SK-N-SH (cell line): ENCODE measurements at regions not wholly inside any gene's neighbourhood (a gene's known extent, or its start where the extent isn't known, plus 50 kb on each side); places are given as distances from the start of the nearest gene placed in this dataset.
"Not testable (repeated sequence)": the region's sequence is repeated elsewhere in the genome, so short reads cannot be mapped to it uniquely, and the experiment has no call there.

Source experiments
- CTCF ChIA-PET: fragments of 300-600, 350-600 bp; formaldehyde crosslinking; extraction: SDS; loops from one replicate; lab custom pipeline; 2021; lab: Yijun Ruan, JAX
- POLR2A ChIA-PET: fragments of 350-600 bp; sonication (Branson Sonifier 250); formaldehyde crosslinking; extraction: SDS; loops from one replicate; lab custom pipeline; 2020; ENCODE audit warnings: antibody characterized with exemption, inconsistent platforms; lab: Yijun Ruan, JAX
- DNase-seq: peaks from one replicate; pipeline ENCODE4 v3.0.0; 2012
- H2AFZ ChIP-seq: fragments of 200-600 bp; sonication (generic); 2 replicates; pipeline ENCODE4 v1.8.1; 2016; ENCODE audit warnings: antibody characterized with exemption, mild to moderate bottlenecking, low read depth
- H3F3A ChIP-seq: fragments of 200-600 bp; sonication (generic); replicated peaks from 2 replicates; pipeline ENCODE3; 2016; ENCODE audit warnings: antibody characterized with exemption, mild to moderate bottlenecking; ENCODE audit not compliant: insufficient read depth
- H3K27ac ChIP-seq, 2 experiments: fragments of 200-500 bp in 1 of 2; fragments of 200-600 bp in 1 of 2; sonication (Bioruptor generic) in 1 of 2; sonication (generic), shearing (Covaris generic) in 1 of 2; 2 replicates each; pipeline versions ENCODE4 v1.5.1 to v1.6.1; 2014 to 2016; ENCODE audit warnings: low read depth in 2 of 2, inconsistent platforms in 1 of 2, low read length in 1 of 2, mild to moderate bottlenecking in 1 of 2, mixed read lengths in 1 of 2
- H3K27me3 ChIP-seq: fragments of 200-600 bp; sonication (generic), shearing (Covaris generic); 2 replicates; pipeline ENCODE4 v1.6.1; 2016; ENCODE audit warnings: mixed run types; ENCODE audit not compliant: insufficient read depth
- H3K36me3 ChIP-seq, 2 experiments: fragments of 200-500 bp in 1 of 2; fragments of 200-600 bp in 1 of 2; sonication (Bioruptor generic) in 1 of 2; sonication (generic) in 1 of 2; replicated peaks in 1 of 2; 2 replicates each; pipeline versions ENCODE3 to v1.5.1; 2014 to 2016; ENCODE audit warnings: low read length in 1 of 2, mild to moderate bottlenecking in 1 of 2; ENCODE audit not compliant: insufficient read depth in 2 of 2, control insufficient read depth in 1 of 2
- H3K4me1 ChIP-seq, 2 experiments: fragments of 200-500 bp in 1 of 2; fragments of 200-600 bp in 1 of 2; sonication (Bioruptor generic) in 1 of 2; sonication (generic), shearing (Covaris generic) in 1 of 2; 2 replicates each; pipeline versions ENCODE4 v1.5.1 to v1.6.1; 2014 to 2016; ENCODE audit warnings: low read depth in 1 of 2, low read length in 1 of 2, mixed run types in 1 of 2; ENCODE audit not compliant: insufficient read depth in 2 of 2, control insufficient read depth in 1 of 2
- H3K4me2 ChIP-seq: fragments of 200-600 bp; sonication (generic), shearing (Covaris generic); 2 replicates; pipeline ENCODE4 v1.6.1; 2017; ENCODE audit warnings: mixed run types
- H3K4me3 ChIP-seq, 2 experiments: fragments of 200-500 bp in 1 of 2; fragments of 200-600 bp in 1 of 2; sonication (Bioruptor generic) in 1 of 2; sonication (generic), shearing (Covaris generic) in 1 of 2; 2 replicates each; pipeline versions ENCODE4 v1.5.1 to v1.8.1; 2014 to 2016; ENCODE audit warnings: low read depth in 2 of 2, inconsistent platforms in 1 of 2, low read length in 1 of 2, mild to moderate bottlenecking in 1 of 2, mixed read lengths in 1 of 2, moderate library complexity in 1 of 2
- H3K79me2 ChIP-seq: fragments of 200-600 bp; sonication (generic); 2 replicates; pipeline ENCODE4 v1.8.1; 2017; ENCODE audit warnings: mild to moderate bottlenecking; ENCODE audit not compliant: insufficient read depth
- H3K9ac ChIP-seq: fragments of 200-600 bp; sonication (generic); 2 replicates; pipeline ENCODE4 v1.6.1; 2017; ENCODE audit warnings: mixed run types
- H3K9me2 ChIP-seq: fragments of 200-600 bp; sonication (generic); 2 replicates; pipeline ENCODE4 v1.6.1; 2017; ENCODE audit warnings: mixed run types
- H3K9me3 ChIP-seq: fragments of 200-600 bp; sonication (generic); 2 replicates; pipeline ENCODE4 v1.6.1; 2017; ENCODE audit warnings: mixed run types, mild to moderate bottlenecking, moderate library complexity
- H4K20me1 ChIP-seq: fragments of 200-600 bp; sonication (generic); 2 replicates; pipeline ENCODE4 v1.6.1; 2017; ENCODE audit warnings: mild to moderate bottlenecking, mixed run types; ENCODE audit not compliant: insufficient read depth
- ELF1 ChIP-seq: IDR thresholded peaks from 2 replicates; pipeline ENCODE4 v1.4.0; 2012
- FOXJ3 ChIP-seq: sonication (generic); formaldehyde crosslinking; IDR thresholded peaks from 2 replicates; pipeline ENCODE4 v1.5.1; 2020; ENCODE audit warnings: mild to moderate bottlenecking, missing genetic modification reagents
- FOXM1 ChIP-seq: IDR thresholded peaks from 2 replicates; pipeline ENCODE4 v1.4.0; 2012; ENCODE audit warnings: low read depth, mild to moderate bottlenecking
- JUND ChIP-seq: IDR thresholded peaks from 2 replicates; pipeline ENCODE4 v1.4.0; 2012
- NFIC ChIP-seq: IDR thresholded peaks from 2 replicates; pipeline ENCODE4 v1.4.0; 2012; ENCODE audit warnings: borderline replicate concordance
- NRF1 ChIP-seq: IDR thresholded peaks from 2 replicates; pipeline ENCODE4 v1.6.1; 2012; ENCODE audit warnings: low read depth, mild to moderate bottlenecking, low read length
- RAD21 ChIP-seq: IDR thresholded peaks from 2 replicates; pipeline ENCODE4 v1.6.1; 2012; ENCODE audit warnings: mild to moderate bottlenecking, low read length
- RFX5 ChIP-seq: IDR thresholded peaks from 2 replicates; pipeline ENCODE4 v1.6.1; 2012; ENCODE audit warnings: mild to moderate bottlenecking, improper control_type of control experiment, low read length
- RXRA ChIP-seq: IDR thresholded peaks from 2 replicates; pipeline ENCODE4 v1.4.0; 2012; ENCODE audit warnings: low read depth, mild to moderate bottlenecking, borderline replicate concordance
- TAF1 ChIP-seq: IDR thresholded peaks from 2 replicates; pipeline ENCODE4 v1.6.1; 2012; ENCODE audit warnings: low read depth, mild to moderate bottlenecking, low read length, moderate library complexity, borderline replicate concordance
- YY1 ChIP-seq: IDR thresholded peaks from 2 replicates; pipeline ENCODE4 v1.4.0; 2012; ENCODE audit warnings: low read depth, mild to moderate bottlenecking
- WGBS: methylation state at CpG from one replicate; pipeline ENCODE4 v1.1.6; 2017; ENCODE audit warnings: low lambda C conversion rate; 5-methylcytosine and 5-hydroxymethylcytosine counted together
- TF ChIP-seq, protein P1 (sequence below): fragments of 150-350 bp; IDR thresholded peaks from 2 replicates; pipeline ENCODE4 v1.6.1; 2016; ENCODE audit warnings: mild to moderate bottlenecking, low read depth, low read length
- TF ChIP-seq, protein P2 (sequence below): IDR thresholded peaks from 2 replicates; pipeline ENCODE4 v1.4.0; 2012; ENCODE audit warnings: low read depth
- TF ChIP-seq, protein P3 (sequence below): IDR thresholded peaks from 2 replicates; pipeline ENCODE4; 2012

DNA sequence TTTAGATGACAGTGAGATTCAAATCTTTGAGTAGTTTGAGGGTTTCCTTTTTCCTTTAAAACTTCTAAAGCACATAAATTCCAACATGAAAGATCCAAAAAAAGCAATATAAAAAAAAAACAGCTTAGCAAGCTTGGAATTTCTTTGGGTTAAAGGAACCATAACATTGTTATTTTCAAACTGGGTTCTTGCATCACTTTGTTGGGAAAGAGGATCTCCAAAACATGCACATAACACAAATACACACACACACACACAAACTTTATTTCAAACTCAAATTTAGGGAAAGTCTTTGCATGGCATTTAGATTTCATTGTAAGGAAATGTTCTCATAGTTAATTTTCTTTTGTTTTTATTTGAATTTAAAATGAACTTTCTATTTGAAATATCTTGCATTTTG is 79.2 kb upstream of the COL8A1 start:
- H3K4me2 ChIP-seq, result no peak overlapping the region
- H3K9me3 ChIP-seq, result no peaks in the 10 kb centered on the region
- no peak for DNase-seq
- no peak overlapping the region for H3K9ac ChIP-seq
- H3K27ac ChIP-seq, result no peak overlapping the region
- no peak overlapping the region for H2AFZ ChIP-seq
- no peaks in the 10 kb centered on the region for H3K79me2 ChIP-seq
- no peaks in the 10 kb centered on the region for H3F3A ChIP-seq
- TF ChIP-seq FOXM1 (no peak), ELF1 (no peak), FOXJ3 (CRISPR knock-in tag) (no peak), RXRA (no peak), TAF1 (no peak), RAD21 (no peak), NFIC (no peak), JUND (no peak), RFX5 (no peak), YY1 (no peak), NRF1 (no peak)
- TF ChIP-seq, protein P1, sequence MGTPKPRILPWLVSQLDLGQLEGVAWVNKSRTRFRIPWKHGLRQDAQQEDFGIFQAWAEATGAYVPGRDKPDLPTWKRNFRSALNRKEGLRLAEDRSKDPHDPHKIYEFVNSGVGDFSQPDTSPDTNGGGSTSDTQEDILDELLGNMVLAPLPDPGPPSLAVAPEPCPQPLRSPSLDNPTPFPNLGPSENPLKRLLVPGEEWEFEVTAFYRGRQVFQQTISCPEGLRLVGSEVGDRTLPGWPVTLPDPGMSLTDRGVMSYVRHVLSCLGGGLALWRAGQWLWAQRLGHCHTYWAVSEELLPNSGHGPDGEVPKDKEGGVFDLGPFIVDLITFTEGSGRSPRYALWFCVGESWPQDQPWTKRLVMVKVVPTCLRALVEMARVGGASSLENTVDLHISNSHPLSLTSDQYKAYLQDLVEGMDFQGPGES, result no peak
- TF ChIP-seq, protein P2, sequence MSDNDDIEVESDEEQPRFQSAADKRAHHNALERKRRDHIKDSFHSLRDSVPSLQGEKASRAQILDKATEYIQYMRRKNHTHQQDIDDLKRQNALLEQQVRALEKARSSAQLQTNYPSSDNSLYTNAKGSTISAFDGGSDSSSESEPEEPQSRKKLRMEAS, result no peak
- TF ChIP-seq, protein P3, sequence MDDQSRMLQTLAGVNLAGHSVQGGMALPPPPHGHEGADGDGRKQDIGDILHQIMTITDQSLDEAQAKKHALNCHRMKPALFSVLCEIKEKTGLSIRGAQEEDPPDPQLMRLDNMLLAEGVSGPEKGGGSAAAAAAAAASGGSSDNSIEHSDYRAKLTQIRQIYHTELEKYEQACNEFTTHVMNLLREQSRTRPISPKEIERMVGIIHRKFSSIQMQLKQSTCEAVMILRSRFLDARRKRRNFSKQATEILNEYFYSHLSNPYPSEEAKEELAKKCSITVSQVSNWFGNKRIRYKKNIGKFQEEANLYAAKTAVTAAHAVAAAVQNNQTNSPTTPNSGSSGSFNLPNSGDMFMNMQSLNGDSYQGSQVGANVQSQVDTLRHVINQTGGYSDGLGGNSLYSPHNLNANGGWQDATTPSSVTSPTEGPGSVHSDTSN, result no peak
- TF ChIP-seq, all 33 proteins: peak for 0
- Histone ChIP-seq H3K4me1 (no peaks in the 10 kb centered on the region), H3K4me3 (no peak overlapping the region), H3K27me3 (no peaks in the 10 kb centered on the region), H3K9me2 (no peaks in the 10 kb centered on the region), H3K36me3 (no peaks in the 10 kb centered on the region), H4K20me1 (no peaks in the 10 kb centered on the region)
- ChIA-PET POLR2A (no interaction called here), CTCF (no interaction called here)

DNA sequence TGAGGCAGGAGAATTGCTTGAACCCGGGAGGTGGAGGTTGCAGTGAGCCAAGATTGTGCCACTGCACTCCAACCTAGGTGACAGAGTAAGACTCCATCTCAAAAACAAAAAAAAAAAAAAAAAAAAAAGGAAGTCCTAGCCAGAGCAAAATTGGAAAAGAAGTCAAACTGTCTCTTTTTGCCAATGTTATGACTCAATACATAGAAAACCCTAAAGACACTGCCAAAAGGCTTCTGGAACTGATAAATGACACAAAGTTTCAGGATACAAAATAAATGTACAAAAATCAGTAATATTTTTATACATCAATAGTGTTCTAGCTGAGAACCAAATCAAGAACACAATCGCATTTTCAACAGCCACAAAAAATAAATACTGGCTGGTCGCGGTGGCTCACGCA is 82.5 kb upstream of the COL8A1 start:
- CTCF ChIA-PET, POLR2A ChIA-PET: not testable (repeated sequence)

More for the DNA sequence above, 82.5 kb upstream of the COL8A1 start:
- H4K20me1 ChIP-seq, H2AFZ ChIP-seq, H3K9me2 ChIP-seq, H3K4me2 ChIP-seq, H3K27me3 ChIP-seq, H3K4me1 ChIP-seq, H3K4me3 ChIP-seq, H3K9ac ChIP-seq, H3K27ac ChIP-seq, H3K79me2 ChIP-seq, DNase-seq, H3F3A ChIP-seq, H3K36me3 ChIP-seq, H3K9me3 ChIP-seq: not testable (repeated sequence)
- 62% methylated on average over 5 of the region's 5 CpGs for whole genome bisulfite sequencing
